ENCODE measurements at regions not wholly inside any gene's neighbourhood (a gene's known extent, or its start where the extent isn't known, plus 50 kb on each side); places are given as distances from the start of the nearest gene placed in this dataset.

DNA sequence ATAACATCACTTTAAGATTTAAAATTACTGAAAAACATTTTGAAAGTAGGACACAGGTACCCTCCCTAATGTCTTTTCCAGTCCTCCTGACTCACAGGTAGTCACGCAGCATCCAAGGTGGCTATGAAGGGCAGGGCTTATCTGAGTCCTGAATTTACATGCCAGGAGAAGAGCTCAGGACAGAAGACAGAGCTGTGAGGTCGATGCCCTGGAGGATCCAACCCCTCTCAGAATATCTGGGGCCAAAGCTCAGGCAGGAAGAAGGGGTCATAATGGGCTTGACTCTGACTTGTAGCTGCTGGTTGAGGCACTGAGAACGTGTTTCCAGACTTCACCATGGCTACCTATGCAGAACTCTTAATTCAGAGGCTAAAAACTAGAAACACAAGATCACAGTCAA lies 177.5 kb downstream of the AASDH start:
- TF ChIP-seq, protein P1, sequence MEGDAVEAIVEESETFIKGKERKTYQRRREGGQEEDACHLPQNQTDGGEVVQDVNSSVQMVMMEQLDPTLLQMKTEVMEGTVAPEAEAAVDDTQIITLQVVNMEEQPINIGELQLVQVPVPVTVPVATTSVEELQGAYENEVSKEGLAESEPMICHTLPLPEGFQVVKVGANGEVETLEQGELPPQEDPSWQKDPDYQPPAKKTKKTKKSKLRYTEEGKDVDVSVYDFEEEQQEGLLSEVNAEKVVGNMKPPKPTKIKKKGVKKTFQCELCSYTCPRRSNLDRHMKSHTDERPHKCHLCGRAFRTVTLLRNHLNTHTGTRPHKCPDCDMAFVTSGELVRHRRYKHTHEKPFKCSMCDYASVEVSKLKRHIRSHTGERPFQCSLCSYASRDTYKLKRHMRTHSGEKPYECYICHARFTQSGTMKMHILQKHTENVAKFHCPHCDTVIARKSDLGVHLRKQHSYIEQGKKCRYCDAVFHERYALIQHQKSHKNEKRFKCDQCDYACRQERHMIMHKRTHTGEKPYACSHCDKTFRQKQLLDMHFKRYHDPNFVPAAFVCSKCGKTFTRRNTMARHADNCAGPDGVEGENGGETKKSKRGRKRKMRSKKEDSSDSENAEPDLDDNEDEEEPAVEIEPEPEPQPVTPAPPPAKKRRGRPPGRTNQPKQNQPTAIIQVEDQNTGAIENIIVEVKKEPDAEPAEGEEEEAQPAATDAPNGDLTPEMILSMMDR (IDR thresholded peaks at IDR 0.05; ENCODE audit: insufficient read depth in 1 of 2, low read depth in 1 of 2, low read length in 1 of 2, severe bottlenecking in 1 of 2, unreplicated experiment in 1 of 2), result no peak
- intact Hi-C loops (cut with micrococcal nuclease; ENCODE audit: unreplicated experiment), result no loop called here
- DNase-seq, result no peak
- CTCF ChIA-PET, result no interaction called here
- Mint-ChIP-seq H3K36me3 (ENCODE audit: insufficient read depth, unreplicated experiment) (peaks cover 9% of the 10 kb centered on the region), H3K27ac (ENCODE audit: unreplicated experiment) (no peak overlapping the region), H3K4me3 (ENCODE audit: unreplicated experiment) (no peak overlapping the region), H3K9me3 (ENCODE audit: unreplicated experiment) (peaks cover 19% of the 10 kb centered on the region), H3K27me3 (ENCODE audit: insufficient read depth, unreplicated experiment) (no peaks in the 10 kb centered on the region), H3K4me1 (ENCODE audit: low read depth, unreplicated experiment) (no peaks in the 10 kb centered on the region)
- POLR2A ChIA-PET, result no interaction called here
- Histone ChIP-seq H3K4me1 (peaks cover 8% of the 10 kb centered on the region), H3K4me3 (ENCODE audit: low read depth, low read length) (no peak overlapping the region), H3K27me3 (replicated peaks; ENCODE audit: control insufficient read depth, insufficient read depth, low read length) (no peaks in the 10 kb centered on the region), H3K9me3 (peaks cover 22% of the 10 kb centered on the region), H3K36me3 (ENCODE audit: control insufficient read depth, insufficient read depth, low read length) (peaks cover 2% of the 10 kb centered on the region; the same call in 1 of the 2 replicates)
- BruUV-seq (replicated peaks), result no TSS peak

DNA sequence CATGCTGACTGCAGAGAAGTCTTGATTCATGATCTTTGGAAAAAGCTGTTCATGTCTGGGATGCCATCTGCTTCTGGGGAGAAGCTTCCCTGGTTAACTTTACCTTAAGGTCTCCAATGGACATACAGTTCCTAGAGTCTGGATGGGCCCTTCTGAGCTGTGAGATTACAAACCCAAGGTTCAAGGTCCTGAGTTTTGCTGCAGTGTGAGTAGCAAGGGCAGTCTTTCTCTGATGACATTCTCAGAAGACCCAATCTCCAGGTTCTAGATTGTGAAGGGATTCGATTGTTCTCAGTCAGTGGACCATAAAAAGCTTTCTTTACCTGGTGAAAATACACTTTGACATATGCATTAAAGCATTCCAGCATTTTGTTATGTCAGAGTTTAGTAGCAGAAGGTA lies 179.2 kb downstream of the AASDH start:
- Histone ChIP-seq H3K4me1 (peaks cover 8% of the 10 kb centered on the region), H3K36me3 (ENCODE audit: control insufficient read depth, insufficient read depth, low read length) (peaks cover 2% of the 10 kb centered on the region; the same call in 1 of the 2 replicates), H3K27me3 (replicated peaks; ENCODE audit: control insufficient read depth, insufficient read depth, low read length) (no peaks in the 10 kb centered on the region), H3K4me3 (ENCODE audit: low read depth, low read length) (no peak overlapping the region), H3K9me3 (peaks cover 22% of the 10 kb centered on the region)
- no peak overlapping the region for H3K27ac Mint-ChIP-seq (ENCODE audit: unreplicated experiment)
- ChIA-PET POLR2A (no interaction called here), CTCF (no interaction called here)
- H3K4me3 Mint-ChIP-seq (ENCODE audit: unreplicated experiment), result no peak overlapping the region
- peaks cover 4% of the 10 kb centered on the region for H3K36me3 Mint-ChIP-seq (ENCODE audit: insufficient read depth, unreplicated experiment)
- DNase-seq, result no peak
- intact Hi-C loops (cut with micrococcal nuclease; ENCODE audit: unreplicated experiment), result no loop called here
- H3K27me3 Mint-ChIP-seq (ENCODE audit: insufficient read depth, unreplicated experiment), result no peaks in the 10 kb centered on the region
- no peaks in the 10 kb centered on the region for H3K4me1 Mint-ChIP-seq (ENCODE audit: low read depth, unreplicated experiment)
- BruUV-seq (replicated peaks), result no TSS peak
- TF ChIP-seq, protein P1 (IDR thresholded peaks at IDR 0.05; ENCODE audit: insufficient read depth in 1 of 2, low read depth in 1 of 2, low read length in 1 of 2, severe bottlenecking in 1 of 2, unreplicated experiment in 1 of 2), result no peak
- H3K9me3 Mint-ChIP-seq (ENCODE audit: unreplicated experiment), result peaks cover 19% of the 10 kb centered on the region

DNA sequence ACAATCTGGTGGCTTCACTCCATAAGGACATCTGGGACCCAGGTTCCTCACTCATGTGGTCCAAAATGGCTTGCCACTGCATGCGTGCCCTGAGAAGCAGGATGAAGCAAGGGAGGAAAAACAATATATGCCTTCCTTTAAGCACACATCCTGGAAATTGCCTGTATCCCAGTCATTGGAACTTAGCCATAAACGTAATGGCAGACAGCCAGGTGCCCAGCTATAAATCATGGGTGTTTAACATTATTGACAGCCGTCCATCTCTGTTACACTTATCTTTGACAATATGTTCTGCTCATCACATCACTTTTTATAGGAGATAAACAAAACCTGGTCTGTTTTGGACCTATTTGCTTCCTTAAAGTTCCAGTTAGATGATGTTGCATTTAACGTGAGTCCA lies 181.0 kb downstream of the AASDH start:
- no peak overlapping the region for H3K27ac Mint-ChIP-seq (ENCODE audit: unreplicated experiment)
- Histone ChIP-seq H3K36me3 (ENCODE audit: control insufficient read depth, insufficient read depth, low read length) (peaks cover 1% of the 10 kb centered on the region; the same call in 1 of the 2 replicates), H3K4me1 (peaks cover 8% of the 10 kb centered on the region), H3K27me3 (replicated peaks; ENCODE audit: control insufficient read depth, insufficient read depth, low read length) (no peaks in the 10 kb centered on the region), H3K4me3 (ENCODE audit: low read depth, low read length) (no peak overlapping the region), H3K9me3 (peaks cover 14% of the 10 kb centered on the region)
- no peaks in the 10 kb centered on the region for H3K27me3 Mint-ChIP-seq (ENCODE audit: insufficient read depth, unreplicated experiment)
- TF ChIP-seq, protein P1 (IDR thresholded peaks at IDR 0.05; ENCODE audit: insufficient read depth in 1 of 2, low read depth in 1 of 2, low read length in 1 of 2, severe bottlenecking in 1 of 2, unreplicated experiment in 1 of 2), result no peak
- BruUV-seq (replicated peaks), result no TSS peak
- POLR2A ChIA-PET, result no interaction called here
- intact Hi-C loops (cut with micrococcal nuclease; ENCODE audit: unreplicated experiment), result no loop called here
- peaks cover 3% of the 10 kb centered on the region for H3K36me3 Mint-ChIP-seq (ENCODE audit: insufficient read depth, unreplicated experiment)
- H3K4me1 Mint-ChIP-seq (ENCODE audit: low read depth, unreplicated experiment), result no peaks in the 10 kb centered on the region
- H3K4me3 Mint-ChIP-seq (ENCODE audit: unreplicated experiment), result no peak overlapping the region
- DNase-seq, result no peak
- CTCF ChIA-PET, result interaction anchor here (0.5 kb wide), 1 partner anchor 246 kb away, joined by 3 read pairs; no protein-coding TSS in a partner anchor
- peaks cover 12% of the 10 kb centered on the region for H3K9me3 Mint-ChIP-seq (ENCODE audit: unreplicated experiment)

All from Caco-2 (cell line).